ENCODE measurements at regions not wholly inside any gene's neighbourhood (a gene's known extent, or its start where the extent isn't known, plus 50 kb on each side); places are given as distances from the start of the nearest gene placed in this dataset.

DNA sequence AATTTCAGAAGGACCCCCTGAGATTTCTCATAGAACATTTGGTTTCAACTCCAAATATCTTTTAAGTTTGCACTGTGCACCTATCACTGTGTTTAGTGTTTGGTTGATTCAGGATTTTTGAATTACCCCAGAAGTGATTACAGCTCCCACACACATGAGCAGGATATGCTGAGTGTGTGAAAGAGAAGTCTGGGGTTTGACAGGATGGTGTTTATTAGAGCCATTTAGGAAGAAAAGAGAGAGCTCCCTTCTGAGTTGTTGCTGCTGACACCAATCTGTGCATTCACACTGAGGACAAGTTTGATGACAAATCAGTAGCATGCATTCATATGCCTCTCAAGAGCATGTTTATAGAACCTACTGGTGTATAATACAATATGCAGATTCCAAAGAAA is 118.1 kb downstream of the RPL22L1 start:
- TF ChIP-seq, protein P1, sequence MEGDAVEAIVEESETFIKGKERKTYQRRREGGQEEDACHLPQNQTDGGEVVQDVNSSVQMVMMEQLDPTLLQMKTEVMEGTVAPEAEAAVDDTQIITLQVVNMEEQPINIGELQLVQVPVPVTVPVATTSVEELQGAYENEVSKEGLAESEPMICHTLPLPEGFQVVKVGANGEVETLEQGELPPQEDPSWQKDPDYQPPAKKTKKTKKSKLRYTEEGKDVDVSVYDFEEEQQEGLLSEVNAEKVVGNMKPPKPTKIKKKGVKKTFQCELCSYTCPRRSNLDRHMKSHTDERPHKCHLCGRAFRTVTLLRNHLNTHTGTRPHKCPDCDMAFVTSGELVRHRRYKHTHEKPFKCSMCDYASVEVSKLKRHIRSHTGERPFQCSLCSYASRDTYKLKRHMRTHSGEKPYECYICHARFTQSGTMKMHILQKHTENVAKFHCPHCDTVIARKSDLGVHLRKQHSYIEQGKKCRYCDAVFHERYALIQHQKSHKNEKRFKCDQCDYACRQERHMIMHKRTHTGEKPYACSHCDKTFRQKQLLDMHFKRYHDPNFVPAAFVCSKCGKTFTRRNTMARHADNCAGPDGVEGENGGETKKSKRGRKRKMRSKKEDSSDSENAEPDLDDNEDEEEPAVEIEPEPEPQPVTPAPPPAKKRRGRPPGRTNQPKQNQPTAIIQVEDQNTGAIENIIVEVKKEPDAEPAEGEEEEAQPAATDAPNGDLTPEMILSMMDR (IDR thresholded peaks at IDR 0.05): no peak
- no peak for TF ChIP-seq POLR2AphosphoS5 (IDR thresholded peaks at IDR 0.05)
- TF ChIP-seq POLR2A (IDR thresholded peaks at IDR 0.05; ENCODE audit: low read depth): no peak
- no peak for TF ChIP-seq EP300 (IDR thresholded peaks at IDR 0.05)

Measured in esophagus muscularis mucosa (tissue), 4 donors.